IMR-90 (cell line): ENCODE measurements at regions not wholly inside any gene's neighbourhood (a gene's known extent, or its start where the extent isn't known, plus 50 kb on each side); places are given as distances from the start of the nearest gene placed in this dataset.

Source experiments
- ATAC-seq: fragments of 200-7000 bp; cut with Tn5 transposase; 2 replicates; pipeline ENCODE4 v1.9.1; 2020; ENCODE audit warnings: low read depth, mild to moderate bottlenecking, moderate library complexity
- BruUV-seq: library from RNA; stranded (reverse); fragments of 400-500 nt; replicated peaks from 2 replicates; lab custom pipeline; 2021; lab: Mats Ljungman, UMichigan
- CTCF ChIA-PET: fragments of 300-600 bp; formaldehyde crosslinking; extraction: SDS; loops from one replicate; lab custom pipeline; 2021; ENCODE audit warnings: antibody characterized with exemption; lab: Yijun Ruan, JAX
- POLR2A ChIA-PET: fragments of 300-600 bp; sonication (Branson Sonifier 250); formaldehyde crosslinking; loops from one replicate; lab custom pipeline; 2022; ENCODE audit warnings: antibody characterized with exemption; ENCODE audit not compliant: unreplicated experiment; lab: Charles Lee
- DNase-seq: peaks from one replicate; pipeline ENCODE4 v3.0.0; 2013
- H2AFZ ChIP-seq: replicated peaks from 2 replicates; pipeline ENCODE3; 2013; ENCODE audit warnings: low read length, mild to moderate bottlenecking; ENCODE audit not compliant: poor library complexity
- H2AK5ac ChIP-seq: 2 replicates; pipeline ENCODE4 v1.6.1; 2013; ENCODE audit warnings: low read depth, low read length, inconsistent platforms
- H2AK9ac ChIP-seq: replicated peaks from 2 replicates; pipeline ENCODE3; 2013; ENCODE audit warnings: mild to moderate bottlenecking, low read depth, low read length, moderate library complexity; ENCODE audit not compliant: poor library complexity
- H2BK120ac ChIP-seq: 2 replicates; pipeline ENCODE4 v1.6.1; 2013; ENCODE audit warnings: low read depth, low read length, inconsistent platforms
- H2BK15ac ChIP-seq: 3 replicates; pipeline ENCODE4 v1.6.1; 2013; ENCODE audit warnings: low read depth, low read length, inconsistent platforms
- H2BK20ac ChIP-seq: 2 replicates; pipeline ENCODE4 v1.6.1; 2013; ENCODE audit warnings: low read depth, mild to moderate bottlenecking, inconsistent platforms, low read length, moderate library complexity
- H2BK5ac ChIP-seq: 2 replicates; pipeline ENCODE4 v1.6.1; 2013; ENCODE audit warnings: mild to moderate bottlenecking, low read depth, low read length, inconsistent platforms; ENCODE audit not compliant: poor library complexity, severe bottlenecking
- H3K14ac ChIP-seq: replicated peaks from 2 replicates; pipeline ENCODE4 v1.6.1; 2013; ENCODE audit warnings: low read depth, low read length, inconsistent platforms
- H3K18ac ChIP-seq: 2 replicates; pipeline ENCODE4 v1.6.1; 2013; ENCODE audit warnings: low read depth, low read length, control low read depth
- H3K23ac ChIP-seq: 2 replicates; pipeline ENCODE4 v1.6.1; 2013; ENCODE audit warnings: low read depth, low read length, inconsistent platforms
- H3K27ac ChIP-seq: 2 replicates; pipeline ENCODE4 v1.5.1; 2013; ENCODE audit warnings: mild to moderate bottlenecking, control low read depth, low read length; ENCODE audit not compliant: insufficient read depth
- H3K27me3 ChIP-seq: 2 replicates; pipeline ENCODE4 v1.6.1; 2013; ENCODE audit warnings: low read length; ENCODE audit not compliant: control insufficient read depth, insufficient read depth
- H3K36me3 ChIP-seq: 2 replicates; pipeline ENCODE4 v1.6.1; 2013; ENCODE audit warnings: low read length, mixed read lengths; ENCODE audit not compliant: control insufficient read depth, insufficient read depth
- H3K4ac ChIP-seq: 2 replicates; pipeline ENCODE4 v1.6.1; 2013; ENCODE audit warnings: low read depth, low read length, inconsistent platforms
- H3K4me1 ChIP-seq: 2 replicates; pipeline ENCODE4 v1.6.1; 2013; ENCODE audit warnings: low read length, mixed read lengths; ENCODE audit not compliant: control insufficient read depth, insufficient read depth
- H3K4me2 ChIP-seq: 2 replicates; pipeline ENCODE4 v1.6.1; 2013; ENCODE audit warnings: low read depth, mild to moderate bottlenecking, control low read depth, low read length, moderate library complexity
- H3K4me3 ChIP-seq: 2 replicates; pipeline ENCODE4 v1.5.1; 2013; ENCODE audit warnings: low read depth, mild to moderate bottlenecking, control low read depth, low read length, moderate library complexity; ENCODE audit not compliant: insufficient read depth
- H3K56ac ChIP-seq: 2 replicates; pipeline ENCODE4 v1.6.1; 2013; ENCODE audit warnings: low read length, inconsistent platforms; ENCODE audit not compliant: insufficient read depth; ENCODE audit errors: extremely low read depth
- H3K79me1 ChIP-seq, 2 experiments: 2 replicates each; pipeline ENCODE4 v1.6.1; 2013; ENCODE audit warnings: low read length in 2 of 2, inconsistent platforms in 1 of 2, low read depth in 1 of 2
- H3K9ac ChIP-seq: 2 replicates; pipeline ENCODE4 v1.6.1; 2013; ENCODE audit warnings: low read depth, low read length, control low read depth
- H3K9me1 ChIP-seq: 2 replicates; pipeline ENCODE4 v1.6.1; 2013; ENCODE audit warnings: low read length, inconsistent platforms; ENCODE audit not compliant: insufficient read depth
- H3K9me3 ChIP-seq: 2 replicates; pipeline ENCODE4 v1.6.1; 2013; ENCODE audit warnings: low read length; ENCODE audit not compliant: control insufficient read depth, insufficient read depth
- H4K20me1 ChIP-seq: 2 replicates; pipeline ENCODE4 v1.6.1; 2013; ENCODE audit warnings: low read length, inconsistent platforms; ENCODE audit not compliant: insufficient read depth
- H4K5ac ChIP-seq: 2 replicates; pipeline ENCODE4 v1.6.1; 2013; ENCODE audit warnings: mild to moderate bottlenecking, low read depth, low read length, control low read depth
- H4K8ac ChIP-seq, 2 experiments: 2 replicates each; pipeline ENCODE4 v1.6.1; 2013; ENCODE audit warnings: low read depth in 2 of 2, low read length in 2 of 2, control low read depth in 1 of 2, inconsistent platforms in 1 of 2
- H4K91ac ChIP-seq: 2 replicates; pipeline ENCODE4 v1.6.1; 2013; ENCODE audit warnings: low read depth, low read length, inconsistent platforms; ENCODE audit not compliant: insufficient read depth
- BHLHE40 ChIP-seq: fragments of 150-350 bp; IDR thresholded peaks from 2 replicates; pipeline ENCODE4 v1.6.1; 2016; ENCODE audit warnings: mild to moderate bottlenecking, low read depth, low read length
- CEBPB ChIP-seq: IDR thresholded peaks from 2 replicates; pipeline ENCODE4 v1.6.1; 2012; ENCODE audit warnings: low read depth, low read length, improper control_type of control experiment
- CHD1 ChIP-seq: IDR thresholded peaks from 2 replicates; pipeline ENCODE4 v1.6.1; 2012; ENCODE audit warnings: low read depth, low read length, improper control_type of control experiment
- FOS ChIP-seq: fragments of 150-350 bp; IDR thresholded peaks from 2 replicates; pipeline ENCODE4 v1.6.1; 2016; ENCODE audit warnings: low read depth, low read length
- MAFK ChIP-seq: IDR thresholded peaks from 2 replicates; pipeline ENCODE4 v1.6.1; 2012; ENCODE audit warnings: low read depth, low read length, improper control_type of control experiment
- MAZ ChIP-seq: IDR thresholded peaks from 2 replicates; pipeline ENCODE4 v1.6.1; 2012; ENCODE audit warnings: low read depth, mild to moderate bottlenecking, low read length, improper control_type of control experiment, moderate library complexity, borderline replicate concordance
- MXI1 ChIP-seq: IDR thresholded peaks from 2 replicates; pipeline ENCODE4 v1.6.1; 2012; ENCODE audit warnings: low read depth, mild to moderate bottlenecking, low read length, moderate library complexity, borderline replicate concordance
- NFE2L2 ChIP-seq: fragments of 150-350 bp; IDR thresholded peaks from 2 replicates; pipeline ENCODE4 v1.6.1; 2016; ENCODE audit warnings: low read depth, mild to moderate bottlenecking, low read length
- POLR2A ChIP-seq: IDR thresholded peaks from 2 replicates; pipeline ENCODE4 v1.6.1; 2012; ENCODE audit warnings: mild to moderate bottlenecking, low read depth, low read length
- RAD21 ChIP-seq: IDR thresholded peaks from 2 replicates; pipeline ENCODE4 v1.6.1; 2012; ENCODE audit warnings: low read length, improper control_type of control experiment
- RCOR1 ChIP-seq: IDR thresholded peaks from 2 replicates; pipeline ENCODE4 v1.6.1; 2012; ENCODE audit warnings: mild to moderate bottlenecking, low read length, improper control_type of control experiment; ENCODE audit not compliant: insufficient replicate concordance
- RFX5 ChIP-seq: IDR thresholded peaks from 2 replicates; pipeline ENCODE4 v1.8.0; 2012; ENCODE audit warnings: low read depth, mild to moderate bottlenecking, low read length, moderate library complexity
- SMC3 ChIP-seq: fragments of 150-350 bp; IDR thresholded peaks from 2 replicates; pipeline ENCODE4 v1.6.1; 2016; ENCODE audit warnings: low read depth, mild to moderate bottlenecking, antibody characterized with exemption, low read length, moderate library complexity
- WGBS, 2 experiments: methylation state at CpG; one replicate each; pipeline versions ENCODE4 v1.1.5 to v1.1.7; 2013; ENCODE audit warnings: missing lambda C conversion rate in 2 of 2; ENCODE audit not compliant: insufficient read length in 1 of 2; ENCODE audit errors: extremely low coverage in 2 of 2; 5-methylcytosine and 5-hydroxymethylcytosine counted together
- dilution Hi-C: fragments of 300-500 bp; cut with HindIII; formaldehyde crosslinking; loops from one replicate; pipeline ENCODE4 v1.14.3; 2018; ENCODE audit warnings: low sequenced_read_pairs; ENCODE audit not compliant: unreplicated experiment
- in situ Hi-C: fragments of 300-500 bp; cut with MboI; formaldehyde crosslinking; loops from 3 replicates; pipeline ENCODE4 v1.14.3; 2019; ENCODE audit warnings: low sequenced_read_pairs, inconsistent platforms, mixed read lengths
- intact Hi-C: fragments of 100-400 bp; cut with micrococcal nuclease; formaldehyde crosslinking; loops from 2 replicates; pipeline ENCODE4 v1.10.0; 2022
- TF ChIP-seq, protein P1 (sequence below): conservative IDR thresholded peaks from 2 replicates; pipeline ENCODE4 v1.5.1; 2012; ENCODE audit warnings: mild to moderate bottlenecking, low read depth, low read length, improper control_type of control experiment
- TF ChIP-seq, protein P2 (sequence below): fragments of 150-350 bp; IDR thresholded peaks from 2 replicates; pipeline ENCODE4 v1.6.1; 2017; ENCODE audit warnings: mild to moderate bottlenecking, antibody characterized with exemption, low read length, low read depth
- TF ChIP-seq, protein P3 (sequence below): fragments of 150-350 bp; IDR thresholded peaks from 2 replicates; pipeline ENCODE4 v1.6.1; 2016; ENCODE audit warnings: low read depth, mild to moderate bottlenecking, low read length, moderate library complexity, borderline replicate concordance

DNA sequence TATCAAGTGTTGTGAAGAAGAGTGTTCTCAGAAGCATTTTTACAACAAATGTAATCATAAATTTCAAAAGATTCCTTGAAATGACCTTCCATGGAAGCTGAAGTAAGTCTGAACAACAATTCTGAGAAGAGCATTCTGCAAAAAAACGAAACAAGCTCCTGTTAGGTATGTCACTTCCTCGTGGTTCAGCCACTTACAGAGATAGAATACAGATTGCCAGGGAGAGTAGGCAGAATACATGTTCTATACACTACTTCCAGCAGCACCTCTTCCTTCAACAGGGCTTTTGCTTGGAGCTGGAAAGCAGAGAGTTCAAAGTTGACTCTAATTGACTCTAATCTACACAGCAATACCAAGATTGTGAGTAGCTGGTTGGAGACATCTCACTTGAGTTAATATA lies 274.5 kb downstream of the ADGRA3 start:
- POLR2A ChIA-PET, result interaction anchor here (0.7 kb wide), 1 partner anchor 32 kb away, joined by 3 read pairs; no protein-coding TSS in a partner anchor
- H3K27ac ChIP-seq, result no peak overlapping the region
- no peak overlapping the region for H2AK9ac ChIP-seq
- H3K4me3 ChIP-seq, result no peak overlapping the region
- no CpG with 5 or more reads among the region's 2 CpGs for WGBS, 2 experiments
- no peak overlapping the region for H3K4me2 ChIP-seq
- no peak overlapping the region for H4K8ac ChIP-seq
- H2BK120ac ChIP-seq, result no peak overlapping the region
- H3K56ac ChIP-seq, result no peak overlapping the region
- no peak overlapping the region for H2BK15ac ChIP-seq
- no peak overlapping the region for H2AFZ ChIP-seq
- no peak for ATAC-seq
- 0 out of 2 replicates have a peak, but pooled peaks cover 2% of the 10 kb centered on the region for H3K9me3 ChIP-seq
- in situ Hi-C loops (no loop called here), dilution Hi-C loops (no loop called here), intact Hi-C loops (no loop called here)
- no peak overlapping the region for H2AK5ac ChIP-seq
- no peak overlapping the region for H3K18ac ChIP-seq
- TF ChIP-seq RFX5, result no peak
- TF ChIP-seq CHD1, result no peak
- TF ChIP-seq CEBPB, result no peak
- no peak for TF ChIP-seq BHLHE40
- no peak for TF ChIP-seq MXI1
- TF ChIP-seq, protein P1, sequence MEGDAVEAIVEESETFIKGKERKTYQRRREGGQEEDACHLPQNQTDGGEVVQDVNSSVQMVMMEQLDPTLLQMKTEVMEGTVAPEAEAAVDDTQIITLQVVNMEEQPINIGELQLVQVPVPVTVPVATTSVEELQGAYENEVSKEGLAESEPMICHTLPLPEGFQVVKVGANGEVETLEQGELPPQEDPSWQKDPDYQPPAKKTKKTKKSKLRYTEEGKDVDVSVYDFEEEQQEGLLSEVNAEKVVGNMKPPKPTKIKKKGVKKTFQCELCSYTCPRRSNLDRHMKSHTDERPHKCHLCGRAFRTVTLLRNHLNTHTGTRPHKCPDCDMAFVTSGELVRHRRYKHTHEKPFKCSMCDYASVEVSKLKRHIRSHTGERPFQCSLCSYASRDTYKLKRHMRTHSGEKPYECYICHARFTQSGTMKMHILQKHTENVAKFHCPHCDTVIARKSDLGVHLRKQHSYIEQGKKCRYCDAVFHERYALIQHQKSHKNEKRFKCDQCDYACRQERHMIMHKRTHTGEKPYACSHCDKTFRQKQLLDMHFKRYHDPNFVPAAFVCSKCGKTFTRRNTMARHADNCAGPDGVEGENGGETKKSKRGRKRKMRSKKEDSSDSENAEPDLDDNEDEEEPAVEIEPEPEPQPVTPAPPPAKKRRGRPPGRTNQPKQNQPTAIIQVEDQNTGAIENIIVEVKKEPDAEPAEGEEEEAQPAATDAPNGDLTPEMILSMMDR, result no peak
- no peak for TF ChIP-seq SMC3
- no peak for TF ChIP-seq RCOR1
- no peak for TF ChIP-seq RAD21
- no peak for TF ChIP-seq POLR2A
- no peak for TF ChIP-seq MAFK
- TF ChIP-seq, protein P2, sequence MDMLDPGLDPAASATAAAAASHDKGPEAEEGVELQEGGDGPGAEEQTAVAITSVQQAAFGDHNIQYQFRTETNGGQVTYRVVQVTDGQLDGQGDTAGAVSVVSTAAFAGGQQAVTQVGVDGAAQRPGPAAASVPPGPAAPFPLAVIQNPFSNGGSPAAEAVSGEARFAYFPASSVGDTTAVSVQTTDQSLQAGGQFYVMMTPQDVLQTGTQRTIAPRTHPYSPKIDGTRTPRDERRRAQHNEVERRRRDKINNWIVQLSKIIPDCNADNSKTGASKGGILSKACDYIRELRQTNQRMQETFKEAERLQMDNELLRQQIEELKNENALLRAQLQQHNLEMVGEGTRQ, result no peak
- no peak for TF ChIP-seq FOS
- TF ChIP-seq MAZ, result no peak
- TF ChIP-seq, protein P3, sequence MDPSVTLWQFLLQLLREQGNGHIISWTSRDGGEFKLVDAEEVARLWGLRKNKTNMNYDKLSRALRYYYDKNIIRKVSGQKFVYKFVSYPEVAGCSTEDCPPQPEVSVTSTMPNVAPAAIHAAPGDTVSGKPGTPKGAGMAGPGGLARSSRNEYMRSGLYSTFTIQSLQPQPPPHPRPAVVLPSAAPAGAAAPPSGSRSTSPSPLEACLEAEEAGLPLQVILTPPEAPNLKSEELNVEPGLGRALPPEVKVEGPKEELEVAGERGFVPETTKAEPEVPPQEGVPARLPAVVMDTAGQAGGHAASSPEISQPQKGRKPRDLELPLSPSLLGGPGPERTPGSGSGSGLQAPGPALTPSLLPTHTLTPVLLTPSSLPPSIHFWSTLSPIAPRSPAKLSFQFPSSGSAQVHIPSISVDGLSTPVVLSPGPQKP, result no peak
- TF ChIP-seq NFE2L2, result no peak
- no peak overlapping the region for H3K4ac ChIP-seq
- CTCF ChIA-PET, result no interaction called here
- H3K36me3 ChIP-seq, result no peaks in the 10 kb centered on the region
- no peak overlapping the region for H2BK20ac ChIP-seq
- H3K14ac ChIP-seq, result no peak overlapping the region
- no peaks in the 10 kb centered on the region for H3K9me1 ChIP-seq
- no peak overlapping the region for H4K91ac ChIP-seq
- no peak overlapping the region for H3K23ac ChIP-seq
- H4K20me1 ChIP-seq, result no peaks in the 10 kb centered on the region
- no peak for DNase-seq
- H2BK5ac ChIP-seq, result no peak overlapping the region
- H4K5ac ChIP-seq, result no peak overlapping the region
- no peaks in the 10 kb centered on the region for H3K4me1 ChIP-seq
- no peak overlapping the region for H3K9ac ChIP-seq
- H3K79me1 ChIP-seq, result no peaks in the 10 kb centered on the region
- no TSS peak for BruUV-seq
- no peaks in the 10 kb centered on the region for H3K27me3 ChIP-seq
